ENCODE measurements at regions not wholly inside any gene's neighbourhood (a gene's known extent, or its start where the extent isn't known, plus 50 kb on each side); places are given as distances from the start of the nearest gene placed in this dataset.

DNA sequence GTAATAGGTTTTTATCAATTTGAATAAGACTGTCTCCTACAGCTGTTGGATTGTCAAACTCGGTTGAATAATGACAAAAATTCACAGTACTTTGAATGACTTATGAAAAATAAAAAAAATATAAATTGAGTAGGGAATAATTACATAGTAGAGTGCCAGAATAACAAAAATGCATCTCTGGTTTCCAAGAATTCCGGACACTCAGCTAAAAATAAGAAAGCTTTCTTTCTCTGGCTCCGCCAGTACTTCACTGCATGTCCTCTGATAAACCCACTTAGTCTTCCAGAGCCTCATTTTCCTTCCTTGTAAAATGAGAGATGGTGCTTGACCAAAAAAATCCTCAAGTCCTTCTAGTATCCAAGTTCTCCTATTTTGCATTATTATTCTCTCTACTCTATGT lies 374.6 kb upstream of the LUZP2 start:
- no peak overlapping the region for H3K4me3 ChIP-seq (replicated peaks; ENCODE audit: low read depth, low read length)
- TF ChIP-seq CTCF (IDR thresholded peaks at IDR 0.05; ENCODE audit: low read length, missing control alignments) = no peak

GRCh38 chr11:24124876-24125275 lies 372.0 kb upstream of the LUZP2 start:
- no peak for TF ChIP-seq CTCF (IDR thresholded peaks at IDR 0.05; ENCODE audit: low read length, missing control alignments)
- H3K4me3 ChIP-seq (replicated peaks; ENCODE audit: low read depth, low read length) = no peak overlapping the region
- no peak for DNase-seq (ENCODE audit: low read depth)

More for the DNA sequence above, 374.6 kb upstream of the LUZP2 start:
- DNase-seq (ENCODE audit: low read depth) = no peak

- TF ChIP-seq CTCF (IDR thresholded peaks at IDR 0.05; ENCODE audit: low read length, missing control alignments) = no peak
- no peak overlapping the region for H3K4me3 ChIP-seq (replicated peaks; ENCODE audit: low read depth, low read length)
- no peak for DNase-seq (ENCODE audit: low read depth)
These were observed 365.2 kb upstream of the LUZP2 start for GRCh38 chr11:24131698-24132097.

GRCh38 chr11:24132471-24132870 lies 364.4 kb upstream of the LUZP2 start:
- no peak overlapping the region for H3K4me3 ChIP-seq (replicated peaks; ENCODE audit: low read depth, low read length)
- no peak for DNase-seq (ENCODE audit: low read depth)
- TF ChIP-seq CTCF (IDR thresholded peaks at IDR 0.05; ENCODE audit: low read length, missing control alignments) = no peak

DNA sequence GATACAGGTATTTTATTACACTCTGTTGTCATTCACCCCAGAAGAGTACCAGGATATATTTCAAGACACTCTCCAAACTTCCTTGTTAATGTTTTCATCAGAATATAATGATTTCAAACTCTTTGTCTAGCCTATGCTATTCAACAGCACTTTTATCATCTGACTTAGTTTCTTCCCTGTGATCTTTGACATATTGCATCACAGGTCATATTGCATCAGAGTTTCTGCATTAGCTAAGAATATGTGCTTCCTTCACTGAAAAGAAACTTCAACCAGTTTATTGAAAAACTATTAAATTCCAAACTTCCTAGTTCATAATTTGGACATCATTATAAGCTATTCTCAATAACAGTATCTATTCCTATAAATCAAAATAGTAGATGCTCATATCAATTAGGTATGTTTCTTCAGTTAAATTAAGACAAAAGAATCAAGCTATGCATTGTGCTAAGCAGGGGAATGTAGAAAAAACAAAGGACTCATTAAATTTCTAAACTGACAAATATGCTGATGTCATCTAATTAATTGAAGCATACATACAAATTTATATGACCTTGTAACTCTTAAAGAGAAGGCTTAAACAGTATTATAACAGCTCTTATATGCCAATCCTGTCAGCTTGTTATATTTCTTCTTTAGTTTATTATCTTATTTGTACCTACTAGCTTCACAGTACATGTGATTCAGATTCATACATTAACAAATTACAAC lies 361.8 kb upstream of the LUZP2 start:
- DNase-seq (ENCODE audit: low read depth) = peak; percentile 9
- no peak overlapping the region for H3K4me3 ChIP-seq (replicated peaks; ENCODE audit: low read depth, low read length)
- TF ChIP-seq CTCF (IDR thresholded peaks at IDR 0.05; ENCODE audit: low read length, missing control alignments) = no peak

- no peak overlapping the region for H3K4me3 ChIP-seq (replicated peaks; ENCODE audit: low read depth, low read length)
- DNase-seq (ENCODE audit: low read depth) = no peak
- no peak for TF ChIP-seq CTCF (IDR thresholded peaks at IDR 0.05; ENCODE audit: low read length, missing control alignments)
These were observed 354.8 kb upstream of the LUZP2 start for GRCh38 chr11:24142062-24142461.

DNA sequence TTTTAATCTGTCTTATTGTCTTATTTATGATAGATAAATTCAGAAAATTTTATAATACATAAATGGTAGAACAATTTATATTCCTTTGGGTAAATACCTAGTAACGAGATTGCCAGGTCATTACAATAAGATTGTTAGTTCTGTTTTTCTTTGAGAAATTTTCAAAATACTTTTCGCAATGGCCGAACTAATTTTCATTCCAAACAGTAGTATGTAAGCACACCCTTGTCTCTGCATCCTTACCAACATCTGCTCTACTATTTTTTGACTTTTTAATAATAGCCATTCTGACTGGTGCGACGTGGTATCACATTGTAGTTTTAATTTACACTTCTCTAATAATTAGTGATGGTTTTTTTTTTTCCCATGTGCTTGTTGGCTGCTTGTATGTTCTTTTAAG lies 351.4 kb upstream of the LUZP2 start:
- no peak for DNase-seq (ENCODE audit: low read depth)
- H3K4me3 ChIP-seq (replicated peaks; ENCODE audit: low read depth, low read length) = no peak overlapping the region

More for the DNA sequence above, 351.4 kb upstream of the LUZP2 start:
- no peak for TF ChIP-seq CTCF (IDR thresholded peaks at IDR 0.05; ENCODE audit: low read length, missing control alignments)

Data from fibroblast of pulmonary artery (primary cell).